GM12865 (cell line): ENCODE measurements at regions not wholly inside any gene's neighbourhood (a gene's known extent, or its start where the extent isn't known, plus 50 kb on each side); places are given as distances from the start of the nearest gene placed in this dataset.
"Not testable (repeated sequence)": the region's sequence is repeated elsewhere in the genome, so short reads cannot be mapped to it uniquely, and the experiment has no call there.

Experiments used
- DNase-seq: peaks from one replicate; pipeline ENCODE4 v3.0.0; 2010; ENCODE audit warnings: low read depth
- H3K4me3 ChIP-seq: 2 replicates; pipeline ENCODE4 v1.5.1; 2011; ENCODE audit warnings: mild to moderate bottlenecking, low read depth, low read length, control low read depth
- CTCF ChIP-seq: IDR thresholded peaks from 2 replicates; pipeline ENCODE4 v1.5.1; 2011; ENCODE audit warnings: low read length, control low read depth, low read depth, inconsistent platforms; ENCODE audit not compliant: insufficient read depth; ENCODE audit errors: missing control alignments

- no peak for DNase-seq
- TF ChIP-seq CTCF, result no peak
These were observed 186.2 kb upstream of the CRBN start for GRCh38 chr3:3365716-3366115.

GRCh38 chr3:3356846-3357245, 177.4 kb upstream of the CRBN start:
- TF ChIP-seq CTCF, result no peak
- DNase-seq, result no peak
- no peak overlapping the region for H3K4me3 ChIP-seq

More at GRCh38 chr3:3365716-3366115, 186.2 kb upstream of the CRBN start:
- no peak overlapping the region for H3K4me3 ChIP-seq

- TF ChIP-seq CTCF, result no peak
- no peak overlapping the region for H3K4me3 ChIP-seq
- DNase-seq, result no peak
These were observed 176.0 kb upstream of the CRBN start for GRCh38 chr3:3355442-3355841.

- TF ChIP-seq CTCF, result no peak
- DNase-seq, result peak; percentile 32
- H3K4me3 ChIP-seq, result no peak overlapping the region
These were observed 173.7 kb upstream of the CRBN start for GRCh38 chr3:3353153-3353552.

GRCh38 chr3:3351226-3351625, 171.7 kb upstream of the CRBN start:
- TF ChIP-seq CTCF, result no peak

GRCh38 chr3:3347056-3347455, 167.6 kb upstream of the CRBN start:
- not testable (repeated sequence) for DNase-seq, H3K4me3 ChIP-seq

More at GRCh38 chr3:3351226-3351625, 171.7 kb upstream of the CRBN start:
- no peak for DNase-seq
- no peak overlapping the region for H3K4me3 ChIP-seq

GRCh38 chr3:3346556-3346955, 167.1 kb upstream of the CRBN start:
- no peak overlapping the region for H3K4me3 ChIP-seq
- no peak for DNase-seq
- no peak for TF ChIP-seq CTCF
